Endothelial cell of umbilical vein (primary cell): ENCODE measurements at regions not wholly inside any gene's neighbourhood (a gene's known extent, or its start where the extent isn't known, plus 50 kb on each side); places are given as distances from the start of the nearest gene placed in this dataset.

Source experiments
- BruUV-seq: library from RNA; stranded (reverse); fragments of 400-500 nt; replicated peaks from 2 replicates; lab custom pipeline; 2021; lab: Mats Ljungman, UMichigan
- CTCF ChIA-PET: fragments of 300-600, 350-600 bp; sonication (Branson Sonifier 250); formaldehyde crosslinking; loops from one replicate; lab custom pipeline; 2021; ENCODE audit warnings: antibody characterized with exemption, inconsistent platforms; lab: Charles Lee
- POLR2A ChIA-PET: fragments of 300-600, 350-600 bp; sonication (Branson Sonifier 250); formaldehyde crosslinking; loops from one replicate; lab custom pipeline; 2021; ENCODE audit warnings: antibody characterized with exemption, inconsistent platforms; lab: Charles Lee
- DNase-seq: peaks from one replicate; pipeline ENCODE4 v3.0.0-alpha.2; 2011; ENCODE audit warnings: low read depth, low spot score
- FAIRE-seq: peaks from 2 replicates; lab custom pipeline; 2011; peaks lifted over from hg19 to GRCh38; lab: Jason Lieb, UNC
- H2AFZ ChIP-seq: 2 replicates; pipeline ENCODE4 v1.6.0; 2012; ENCODE audit warnings: low read depth, low read length, control low read depth, inconsistent platforms
- H3K27ac ChIP-seq: 2 replicates; pipeline ENCODE4 v1.5.1; 2011; ENCODE audit warnings: low read depth, mild to moderate bottlenecking, control low read depth, low read length, moderate library complexity; ENCODE audit not compliant: insufficient read depth
- H3K27me3 ChIP-seq, 2 experiments: 2 replicates each; pipeline versions ENCODE4 v1.6.0 to v1.6.1; 2011; ENCODE audit warnings: low read length in 2 of 2, mixed read lengths in 1 of 2; ENCODE audit not compliant: control insufficient read depth in 2 of 2, insufficient read depth in 2 of 2
- H3K36me3 ChIP-seq, 2 experiments: 2 replicates in 1 of 2; 3 replicates in 1 of 2; pipeline ENCODE4 v1.5.1; 2011; ENCODE audit warnings: low read length in 2 of 2, mild to moderate bottlenecking in 1 of 2, moderate library complexity in 1 of 2; ENCODE audit not compliant: control insufficient read depth in 2 of 2, insufficient read depth in 2 of 2; ENCODE audit errors: extremely low read depth in 1 of 2
- H3K4me1 ChIP-seq: 3 replicates; pipeline ENCODE4 v1.5.1; 2011; ENCODE audit warnings: mild to moderate bottlenecking, low read length; ENCODE audit not compliant: control insufficient read depth, insufficient read depth; ENCODE audit errors: extremely low read depth
- H3K4me2 ChIP-seq: 2 replicates; pipeline ENCODE4 v1.6.1; 2011; ENCODE audit warnings: low read length, control low read depth, mixed read lengths; ENCODE audit not compliant: insufficient read depth
- H3K4me3 ChIP-seq, 3 experiments: fragments of 200-600 bp in 1 of 3; sonication (generic), shearing (Covaris generic) in 1 of 3; replicated peaks in 1 of 3; 2 replicates each; pipeline ENCODE4 v1.5.1; 2011 to 2016; ENCODE audit warnings: control low read depth in 3 of 3, low read length in 3 of 3, mild to moderate bottlenecking in 2 of 3, inconsistent platforms in 1 of 3, low read depth in 1 of 3, moderate library complexity in 1 of 3; ENCODE audit not compliant: insufficient read depth in 1 of 3
- H3K79me2 ChIP-seq: 2 replicates; pipeline ENCODE4 v1.6.0; 2012; ENCODE audit warnings: low read length, inconsistent platforms; ENCODE audit not compliant: control insufficient read depth, insufficient read depth
- H3K9ac ChIP-seq: replicated peaks from 2 replicates; pipeline ENCODE3; 2011; ENCODE audit warnings: low read length, control low read depth; ENCODE audit not compliant: insufficient read depth; ENCODE audit errors: extremely low read depth
- H3K9me1 ChIP-seq: replicated peaks from 3 replicates; pipeline ENCODE4 v1.6.0; 2011; ENCODE audit warnings: mild to moderate bottlenecking, low read length; ENCODE audit not compliant: control insufficient read depth, insufficient read depth; ENCODE audit errors: extremely low read depth
- H3K9me3 ChIP-seq: replicated peaks from 2 replicates; pipeline ENCODE4 v1.5.1; 2012; ENCODE audit warnings: low read length, inconsistent platforms; ENCODE audit not compliant: control insufficient read depth, insufficient read depth
- H4K20me1 ChIP-seq: replicated peaks from 2 replicates; pipeline ENCODE3; 2011; ENCODE audit warnings: mild to moderate bottlenecking, low read length; ENCODE audit not compliant: control insufficient read depth, insufficient read depth; ENCODE audit errors: extremely low read depth
- EZH2 ChIP-seq: IDR thresholded peaks from 2 replicates; pipeline ENCODE4 v1.6.1; 2012; ENCODE audit warnings: borderline replicate concordance, low read depth, mild to moderate bottlenecking, moderate library complexity, low read length, inconsistent platforms; ENCODE audit not compliant: severe bottlenecking
- FOS ChIP-seq: IDR thresholded peaks from 2 replicates; pipeline ENCODE4 v1.6.1; 2011; ENCODE audit warnings: mild to moderate bottlenecking, low read length, moderate library complexity, borderline replicate concordance; ENCODE audit not compliant: insufficient read depth
- GATA2 ChIP-seq: IDR thresholded peaks from 2 replicates; pipeline ENCODE4 v1.7.0; 2011; ENCODE audit warnings: low read depth, mild to moderate bottlenecking, moderate library complexity, mixed read lengths, low read length; ENCODE audit not compliant: insufficient read length, insufficient read depth
- JUN ChIP-seq: IDR thresholded peaks from 2 replicates; pipeline ENCODE4 v1.6.1; 2011; ENCODE audit warnings: borderline replicate concordance, low read depth; ENCODE audit not compliant: insufficient read length, insufficient read depth
- MYC ChIP-seq: IDR thresholded peaks from one replicate; pipeline ENCODE4 v1.6.1; 2011; ENCODE audit warnings: mild to moderate bottlenecking, low read depth, low read length
- POLR2A ChIP-seq: IDR thresholded peaks from 2 replicates; pipeline ENCODE4 v1.6.1; 2012; ENCODE audit warnings: low read depth, mild to moderate bottlenecking, control low read depth, low read length
- POLR2AphosphoS5 ChIP-seq: IDR thresholded peaks from 2 replicates; pipeline ENCODE4 v1.6.1; 2012; ENCODE audit warnings: low read depth, mild to moderate bottlenecking, control low read depth, low read length, moderate library complexity; ENCODE audit not compliant: insufficient read depth
- dilution Hi-C: fragments of 300-500 bp; cut with MboI; formaldehyde crosslinking; loops from one replicate; pipeline ENCODE4 v1.15.0; 2019; ENCODE audit warnings: low sequenced_read_pairs; ENCODE audit not compliant: extremely low pct_ligation_motif_present
- intact Hi-C: fragments of 100-400 bp; cut with micrococcal nuclease; formaldehyde crosslinking; loops from one replicate; pipeline ENCODE4 v1.10.0; 2022
- TF ChIP-seq, protein P1 (sequence below), 2 donors: IDR thresholded peaks; 1 replicate in 1 of 2; 2 replicates in 1 of 2; pipeline ENCODE4 v1.5.1; 2011; ENCODE audit warnings: low read length in 2 of 2, mild to moderate bottlenecking in 2 of 2, moderate library complexity in 2 of 2, control low read depth in 1 of 2, inconsistent platforms in 1 of 2, low read depth in 1 of 2; ENCODE audit not compliant: insufficient read depth in 1 of 2; ENCODE audit errors: extremely low read depth in 1 of 2
- TF ChIP-seq, protein P2 (sequence below): IDR thresholded peaks from 2 replicates; pipeline ENCODE4 v1.6.1; 2011; ENCODE audit not compliant: insufficient read depth, insufficient read length

GRCh38 chr3:118710532-118710931, 324.1 kb downstream of the IGSF11 start:
- no peaks in the 10 kb centered on the region for H3K9me1 ChIP-seq
- no peaks in the 10 kb centered on the region for H4K20me1 ChIP-seq
- ChIA-PET CTCF (no interaction called here), POLR2A (no interaction called here)
- H3K4me1 ChIP-seq, result no peaks in the 10 kb centered on the region
- no peak for FAIRE-seq
- intact Hi-C loops (no loop called here), dilution Hi-C loops (no loop called here)
- no peak overlapping the region for H3K4me3 ChIP-seq
- no peak overlapping the region for H3K9ac ChIP-seq
- H3K4me2 ChIP-seq, result no peak overlapping the region
- H3K9me3 ChIP-seq, result no peaks in the 10 kb centered on the region
- no peak overlapping the region for H2AFZ ChIP-seq
- BruUV-seq, result no TSS peak
- no peak for TF ChIP-seq EZH2
- no peak for TF ChIP-seq POLR2AphosphoS5
- no peaks in the 10 kb centered on the region for H3K79me2 ChIP-seq
- no peak overlapping the region for H3K27ac ChIP-seq
- DNase-seq, result no peak
- H3K27me3 ChIP-seq, result no peaks in the 10 kb centered on the region
- no peaks in the 10 kb centered on the region for H3K36me3 ChIP-seq

- H2AFZ ChIP-seq, result no peak overlapping the region
- TF ChIP-seq GATA2 (no peak), MYC (no peak), POLR2A (no peak), POLR2AphosphoS5 (no peak), EZH2 (no peak), FOS (no peak), JUN (no peak)
- TF ChIP-seq, protein P1, sequence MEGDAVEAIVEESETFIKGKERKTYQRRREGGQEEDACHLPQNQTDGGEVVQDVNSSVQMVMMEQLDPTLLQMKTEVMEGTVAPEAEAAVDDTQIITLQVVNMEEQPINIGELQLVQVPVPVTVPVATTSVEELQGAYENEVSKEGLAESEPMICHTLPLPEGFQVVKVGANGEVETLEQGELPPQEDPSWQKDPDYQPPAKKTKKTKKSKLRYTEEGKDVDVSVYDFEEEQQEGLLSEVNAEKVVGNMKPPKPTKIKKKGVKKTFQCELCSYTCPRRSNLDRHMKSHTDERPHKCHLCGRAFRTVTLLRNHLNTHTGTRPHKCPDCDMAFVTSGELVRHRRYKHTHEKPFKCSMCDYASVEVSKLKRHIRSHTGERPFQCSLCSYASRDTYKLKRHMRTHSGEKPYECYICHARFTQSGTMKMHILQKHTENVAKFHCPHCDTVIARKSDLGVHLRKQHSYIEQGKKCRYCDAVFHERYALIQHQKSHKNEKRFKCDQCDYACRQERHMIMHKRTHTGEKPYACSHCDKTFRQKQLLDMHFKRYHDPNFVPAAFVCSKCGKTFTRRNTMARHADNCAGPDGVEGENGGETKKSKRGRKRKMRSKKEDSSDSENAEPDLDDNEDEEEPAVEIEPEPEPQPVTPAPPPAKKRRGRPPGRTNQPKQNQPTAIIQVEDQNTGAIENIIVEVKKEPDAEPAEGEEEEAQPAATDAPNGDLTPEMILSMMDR (IDR thresholded peaks at IDR 0.05; ENCODE audit: extremely low read depth in 1 of 2, insufficient read depth in 1 of 2, low read depth in 1 of 2, low read length in 2 of 2), result no peak
- TF ChIP-seq, protein P2, sequence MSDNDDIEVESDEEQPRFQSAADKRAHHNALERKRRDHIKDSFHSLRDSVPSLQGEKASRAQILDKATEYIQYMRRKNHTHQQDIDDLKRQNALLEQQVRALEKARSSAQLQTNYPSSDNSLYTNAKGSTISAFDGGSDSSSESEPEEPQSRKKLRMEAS, result no peak
- no peaks in the 10 kb centered on the region for H3K36me3 ChIP-seq
- H3K27ac ChIP-seq, result no peak overlapping the region
- no TSS peak for BruUV-seq
- FAIRE-seq, result no peak
- H3K9me1 ChIP-seq, result no peaks in the 10 kb centered on the region
- H4K20me1 ChIP-seq, result no peaks in the 10 kb centered on the region
- no peaks in the 10 kb centered on the region for H3K27me3 ChIP-seq
- CTCF ChIA-PET, result no interaction called here
- no peak for DNase-seq
- no peak overlapping the region for H3K9ac ChIP-seq
- dilution Hi-C loops (no loop called here), intact Hi-C loops (no loop called here)
- H3K4me3 ChIP-seq, result no peak overlapping the region
- no peaks in the 10 kb centered on the region for H3K9me3 ChIP-seq
- POLR2A ChIA-PET, result no interaction called here
- H3K4me1 ChIP-seq, result no peaks in the 10 kb centered on the region
- H3K4me2 ChIP-seq, result no peak overlapping the region
- H3K79me2 ChIP-seq, result no peaks in the 10 kb centered on the region
Observed at GRCh38 chr3:118713502-118714207, 321.0 kb downstream of the IGSF11 start.
